HG02885 (cell line): ENCODE measurements at regions not wholly inside any gene's neighbourhood (a gene's known extent, or its start where the extent isn't known, plus 50 kb on each side); places are given as distances from the start of the nearest gene placed in this dataset.

ENCODE experiments used
- ATAC-seq: cut with Tn5 transposase; IDR thresholded peaks from one replicate; pipeline ENCODE4 v1.9.1; 2021; ENCODE audit warnings: mild to moderate bottlenecking; ENCODE audit not compliant: unreplicated experiment, poor library complexity

- no peak for ATAC-seq
Observed at GRCh38 chr10:130635528-130635927, 499.3 kb downstream of the GLRX3 start.

DNA sequence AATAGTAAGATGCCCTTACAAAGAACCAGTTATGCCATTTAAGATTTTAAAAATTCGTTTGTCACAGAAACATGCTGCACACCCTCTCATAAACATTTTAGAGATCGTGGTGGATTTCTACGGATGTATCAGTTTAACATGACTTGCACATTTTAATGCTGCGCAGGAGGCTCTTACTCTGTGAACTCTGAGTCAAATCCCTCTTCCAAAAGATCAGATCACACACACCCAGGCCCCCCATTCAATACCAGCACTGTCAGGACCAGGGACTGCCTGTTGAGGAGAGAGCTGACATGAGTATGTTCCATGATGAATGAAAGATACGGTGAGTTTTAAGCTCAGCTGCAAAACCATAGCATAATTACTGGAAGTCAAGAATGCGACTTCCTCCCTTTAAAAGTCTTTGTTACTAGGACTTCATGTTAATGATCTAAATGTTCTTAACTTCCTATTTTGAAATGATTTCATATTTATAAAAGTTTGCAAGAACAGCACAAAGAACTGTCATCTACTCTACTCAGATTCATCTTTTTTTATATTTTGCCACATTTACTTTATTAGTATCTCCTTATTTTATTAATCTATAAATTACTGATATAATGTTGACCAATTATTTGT lies 500.2 kb downstream of the GLRX3 start:
- ATAC-seq: no peak

DNA sequence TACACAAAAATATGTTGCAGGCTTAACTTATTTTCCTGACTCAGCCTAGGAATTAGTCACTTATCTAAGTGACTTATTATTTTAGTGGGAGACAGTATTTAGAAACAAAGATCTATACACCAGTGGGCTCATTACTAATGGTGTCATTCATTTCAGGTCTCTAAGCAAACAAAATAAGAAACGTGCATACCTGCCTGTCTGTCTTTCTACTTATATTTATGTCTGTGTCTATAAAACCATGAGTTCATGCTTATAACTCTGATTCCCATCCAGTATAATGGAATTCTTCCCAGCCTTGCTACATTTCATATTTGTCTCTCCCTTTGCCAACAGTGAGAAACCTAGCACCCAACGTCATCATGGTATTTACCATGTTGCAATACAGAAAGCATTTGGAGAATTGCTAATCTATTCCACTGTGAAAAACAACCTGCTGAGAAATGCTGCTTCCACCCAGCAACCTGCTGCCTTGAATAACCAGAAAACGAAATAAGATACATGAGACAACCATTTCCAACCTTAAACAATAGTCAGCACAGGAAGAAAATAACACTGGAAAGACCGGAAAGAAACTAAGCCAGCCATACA lies 501.0 kb downstream of the GLRX3 start:
- ATAC-seq: no peak

GRCh38 chr10:130638991-130639390 lies 502.8 kb downstream of the GLRX3 start:
- no peak for ATAC-seq

GRCh38 chr10:130642926-130643325 lies 506.7 kb downstream of the GLRX3 start:
- ATAC-seq: no peak

GRCh38 chr10:130647341-130647740 lies 511.1 kb downstream of the GLRX3 start:
- ATAC-seq: no peak

GRCh38 chr10:130648807-130649206 lies 512.6 kb downstream of the GLRX3 start:
- no peak for ATAC-seq

DNA sequence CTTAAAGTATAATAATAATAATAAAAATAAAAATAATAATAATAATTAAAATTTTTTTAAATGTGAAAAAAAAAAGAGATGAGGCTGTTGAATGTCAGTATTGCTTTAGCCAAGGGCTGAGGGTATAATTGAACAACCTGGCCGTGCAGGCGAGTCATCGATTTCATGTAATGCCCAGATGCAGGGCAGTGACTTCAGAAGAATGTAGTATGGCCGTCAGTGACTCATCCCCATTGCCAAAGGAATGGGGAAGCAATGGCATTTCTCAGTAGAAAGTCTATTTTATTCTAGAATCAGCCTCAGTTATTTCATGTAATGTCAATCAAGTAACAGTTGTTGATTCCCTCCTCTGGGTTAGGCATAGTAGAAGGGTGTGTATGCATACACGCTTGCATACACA lies 516.4 kb downstream of the GLRX3 start:
- no peak for ATAC-seq

GRCh38 chr10:130652964-130653578 lies 516.9 kb downstream of the GLRX3 start:
- no peak for ATAC-seq

GRCh38 chr10:130654726-130655125 lies 518.5 kb downstream of the GLRX3 start:
- no peak for ATAC-seq

DNA sequence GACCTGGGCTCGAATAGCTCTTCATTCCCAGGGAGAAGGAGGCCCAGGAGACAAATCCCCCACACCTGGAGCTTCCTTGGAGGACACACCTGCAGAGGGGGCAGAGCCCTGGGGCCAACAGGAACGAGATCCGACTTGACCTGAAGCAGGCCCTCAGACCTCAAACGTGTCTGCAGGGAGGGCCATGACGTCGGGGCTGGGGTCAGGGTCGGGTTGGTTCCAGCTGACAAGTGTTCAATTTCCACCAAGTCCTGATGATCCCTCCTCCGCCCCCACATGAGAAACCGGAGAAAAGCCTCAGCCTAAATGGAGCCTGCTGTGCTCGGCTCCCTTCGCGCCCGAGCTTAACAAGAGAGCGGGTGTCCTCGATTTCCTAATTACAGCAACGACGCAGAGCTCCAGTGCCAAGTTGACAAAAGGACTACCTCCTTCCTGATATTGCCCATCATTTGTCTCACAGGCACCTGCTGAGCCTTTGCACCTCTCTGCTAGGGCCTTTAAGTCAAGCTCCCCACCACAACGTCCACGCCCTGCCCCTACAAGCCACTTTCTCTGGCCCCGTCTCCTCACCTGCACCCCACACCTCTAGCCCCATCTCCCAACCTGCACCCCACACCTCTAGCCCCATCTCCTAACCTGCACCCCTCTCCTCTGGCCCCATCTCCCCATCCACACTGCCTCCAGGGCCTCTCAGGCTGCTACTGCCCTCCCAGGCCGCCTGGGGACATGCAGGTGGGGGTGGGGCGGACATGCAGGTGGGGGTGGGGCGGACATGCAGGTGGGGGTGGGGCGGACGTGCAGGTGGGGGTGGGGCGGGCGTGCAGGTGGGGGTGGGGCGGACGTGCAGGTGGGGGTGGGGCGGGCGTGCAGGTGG lies 519.4 kb downstream of the GLRX3 start:
- no peak for ATAC-seq

DNA sequence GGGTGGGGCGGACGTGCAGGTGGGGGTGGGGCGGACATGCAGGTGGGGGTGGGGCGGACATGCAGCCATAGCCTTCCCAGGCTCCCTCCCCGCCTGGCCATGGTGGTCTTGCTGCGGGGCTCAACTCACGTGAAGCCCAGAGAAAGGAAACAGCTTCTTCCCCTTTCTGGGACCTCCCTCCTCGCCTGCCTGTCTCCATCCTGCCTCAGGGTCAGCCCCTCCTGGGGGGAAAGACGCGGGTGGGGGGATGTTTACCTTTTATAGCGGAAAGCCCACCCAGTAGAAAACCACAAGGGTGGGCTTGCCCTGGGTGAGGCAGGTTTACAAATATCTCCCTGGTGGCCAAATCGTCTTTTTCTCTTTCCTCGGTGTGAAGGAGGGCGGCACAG lies 520.0 kb downstream of the GLRX3 start:
- ATAC-seq: no peak

DNA sequence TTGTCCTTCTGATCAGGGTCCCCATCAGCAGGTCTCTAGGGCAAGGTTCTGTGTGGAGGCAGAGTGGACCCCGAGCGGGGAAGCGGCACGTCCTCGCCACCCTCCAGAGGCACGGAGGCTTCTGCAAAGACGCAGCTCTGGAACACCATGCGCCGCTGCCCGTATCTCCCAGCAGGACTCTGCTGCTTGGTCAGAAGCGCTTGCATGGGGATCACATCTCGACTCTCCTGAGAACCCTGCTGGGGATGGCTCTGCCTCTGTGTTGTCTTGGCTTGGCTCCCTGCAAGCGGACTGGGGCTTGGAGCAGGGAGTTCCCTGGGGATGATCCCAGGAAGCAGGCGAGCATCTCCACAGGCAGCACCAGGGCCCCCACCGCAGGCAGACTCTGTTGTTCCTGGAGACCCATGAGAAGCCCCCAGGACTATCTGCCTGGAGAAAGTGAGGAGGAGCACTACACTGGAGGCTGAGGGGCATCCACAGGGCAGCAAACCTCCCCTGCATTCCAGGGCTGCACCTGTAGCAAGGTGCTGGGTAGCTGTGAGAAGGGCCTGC lies 520.5 kb downstream of the GLRX3 start:
- ATAC-seq: no peak

- no peak for ATAC-seq
Observed at GRCh38 chr10:130658687-130659290, 522.6 kb downstream of the GLRX3 start.

DNA sequence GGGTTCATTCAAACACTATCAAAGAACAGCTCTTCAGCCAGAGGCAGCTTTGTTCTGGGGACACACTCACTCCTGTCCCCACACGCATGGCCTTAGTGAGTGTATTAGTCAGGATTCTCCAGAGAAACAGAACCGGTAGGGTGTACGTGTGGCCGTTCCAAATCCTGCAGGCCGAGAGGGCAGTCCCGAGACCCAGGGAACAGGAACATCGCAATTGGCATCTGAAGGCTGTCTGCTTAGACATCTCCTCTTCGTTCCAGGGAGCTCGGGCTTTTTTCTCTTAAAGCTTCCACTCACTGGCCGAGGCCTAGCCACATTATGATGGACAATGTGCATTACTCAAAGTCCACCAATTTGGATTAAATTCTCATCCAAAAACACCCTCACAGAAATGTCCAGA lies 523.3 kb downstream of the GLRX3 start:
- no peak for ATAC-seq

DNA sequence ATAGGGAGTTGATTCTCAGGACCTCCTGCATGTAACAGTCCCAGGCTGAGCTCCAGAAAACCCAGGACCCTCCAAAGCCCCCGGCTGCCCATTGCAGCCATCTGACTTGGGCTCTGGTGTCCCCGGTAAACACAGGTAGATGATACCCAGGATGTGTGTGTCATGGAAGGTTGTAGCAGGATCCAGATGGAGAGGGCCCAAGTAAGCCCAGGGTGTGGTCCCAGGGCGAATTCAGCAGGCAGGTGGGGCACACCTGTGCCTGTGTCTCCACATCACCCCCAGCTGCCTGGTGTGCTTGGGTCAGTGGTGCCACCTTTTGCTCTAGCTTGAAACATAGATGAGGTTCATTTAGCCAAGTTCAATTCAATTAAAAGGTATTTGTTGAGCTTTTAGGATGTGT lies 524.1 kb downstream of the GLRX3 start:
- no peak for ATAC-seq

GRCh38 chr10:130661419-130661818 lies 525.2 kb downstream of the GLRX3 start:
- ATAC-seq: no peak

- no peak for ATAC-seq
Observed at GRCh38 chr10:130662775-130663174, 526.6 kb downstream of the GLRX3 start.

DNA sequence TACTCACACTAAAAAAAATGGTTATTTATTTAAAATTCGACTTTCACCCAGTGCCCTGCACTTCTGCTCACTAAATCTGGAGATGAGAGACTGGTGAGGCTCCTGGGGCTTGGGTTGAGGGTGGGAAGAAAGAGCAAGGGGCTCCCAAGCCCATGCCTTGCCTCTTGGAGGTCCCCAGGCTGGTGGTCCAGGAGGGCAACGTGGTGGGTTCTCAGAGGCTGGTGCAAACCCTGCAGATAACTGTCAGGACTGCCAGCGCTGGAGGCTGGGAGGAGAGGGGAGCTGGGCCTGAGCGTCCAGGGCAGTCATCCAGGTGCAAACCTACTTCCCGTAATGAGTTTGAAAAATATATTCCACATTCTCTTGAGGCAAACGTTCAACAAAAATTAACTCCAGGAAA lies 528.3 kb downstream of the GLRX3 start:
- no peak for ATAC-seq

GRCh38 chr10:130666215-130666614 lies 530.0 kb downstream of the GLRX3 start:
- no peak for ATAC-seq
